ENCODE measurements at regions not wholly inside any gene's neighbourhood (a gene's known extent, or its start where the extent isn't known, plus 50 kb on each side); places are given as distances from the start of the nearest gene placed in this dataset.

GRCh38 chr2:12091201-12091806 is 344.9 kb downstream of the LPIN1 start:
- TF ChIP-seq POLR2A (IDR thresholded peaks at IDR 0.05) (no peak), CTCF (IDR thresholded peaks at IDR 0.05) (no peak)

Measured in Peyer's patch (tissue), 4 donors.